C1 segment of cervical spinal cord (tissue), 14 donors: ENCODE measurements at regions not wholly inside any gene's neighbourhood (a gene's known extent, or its start where the extent isn't known, plus 50 kb on each side); places are given as distances from the start of the nearest gene placed in this dataset.

ENCODE experiments used
- DNase-seq, 14 donors: peaks; one replicate each; lab custom pipeline; 2025; lab: John Stamatoyannopoulos, UW

DNA sequence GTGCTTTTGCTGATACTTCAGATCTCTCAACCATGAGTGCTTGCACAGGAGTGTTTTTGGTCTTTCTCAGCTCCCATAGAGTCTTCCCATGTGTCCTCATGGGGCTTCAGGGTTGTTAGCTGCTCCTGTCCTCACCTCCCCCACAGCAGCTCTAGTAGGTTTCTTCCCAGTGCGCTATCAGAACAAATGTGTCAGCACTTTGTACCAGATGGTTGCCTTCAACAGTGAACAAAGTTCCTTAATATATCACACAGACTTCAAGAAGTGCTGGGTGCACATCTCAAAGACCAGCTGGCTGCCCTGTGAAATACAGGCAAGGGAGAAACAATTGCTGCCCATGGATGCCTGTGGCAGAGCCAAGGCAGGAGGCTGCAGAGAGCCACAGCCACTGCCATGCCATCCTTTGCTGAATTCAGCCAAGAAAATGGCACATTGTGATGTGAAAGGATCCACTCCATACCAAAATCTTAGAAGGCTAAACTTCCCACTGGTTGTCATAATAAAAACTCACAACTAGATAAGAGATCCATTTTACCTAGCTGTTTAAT is 471.3 kb downstream of the C6orf118 start:
- DNase-seq: no peak

GRCh38 chr6:164836486-164836885 is 472.9 kb downstream of the C6orf118 start:
- no peak for DNase-seq

DNA sequence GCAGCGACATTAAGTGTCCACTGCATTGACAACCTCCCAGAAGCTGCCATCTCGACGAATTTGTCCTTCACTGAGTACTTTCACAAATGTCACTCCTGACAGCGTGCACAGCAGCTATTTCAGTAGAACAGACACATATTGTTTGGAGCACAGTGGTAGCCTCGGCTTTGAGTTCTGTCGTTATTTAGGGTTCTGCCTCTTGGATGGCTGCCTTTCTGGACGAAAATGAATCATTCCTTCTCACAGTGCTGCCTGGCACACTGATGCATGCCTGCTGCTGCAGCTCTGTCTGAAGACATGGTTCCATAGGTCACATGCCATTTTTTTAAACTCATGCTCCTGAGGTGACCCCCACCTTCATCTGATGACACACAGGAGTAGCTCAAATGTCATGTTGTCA is 477.0 kb downstream of the C6orf118 start:
- peak in 9 of 14 donors; percentile 4 to 47 (median 17) for DNase-seq

DNA sequence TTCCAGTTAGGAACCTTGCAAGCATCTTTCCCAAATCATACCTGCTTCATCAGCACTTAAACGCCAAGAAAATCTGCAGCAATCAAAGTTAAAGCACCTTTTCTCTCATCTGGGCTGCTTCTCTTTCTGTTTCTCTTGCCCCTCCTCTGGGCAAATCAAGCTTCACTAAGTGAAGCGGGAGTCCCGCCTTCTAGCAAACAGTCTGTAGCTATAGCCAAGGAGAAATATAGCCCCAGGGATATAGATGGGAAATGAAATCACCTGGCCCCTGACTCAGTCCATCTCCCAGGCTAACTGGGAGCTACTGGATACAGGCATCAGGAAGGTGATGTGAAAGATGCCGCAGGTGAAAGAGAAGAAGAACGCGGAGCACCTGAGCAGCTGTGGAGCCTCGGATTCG is 481.9 kb downstream of the C6orf118 start:
- DNase-seq: no peak

- no peak for DNase-seq
Observed at GRCh38 chr6:164826831-164827468, 482.5 kb downstream of the C6orf118 start.

- DNase-seq: no peak
Observed at GRCh38 chr6:164825386-164825785, 484.0 kb downstream of the C6orf118 start.

DNA sequence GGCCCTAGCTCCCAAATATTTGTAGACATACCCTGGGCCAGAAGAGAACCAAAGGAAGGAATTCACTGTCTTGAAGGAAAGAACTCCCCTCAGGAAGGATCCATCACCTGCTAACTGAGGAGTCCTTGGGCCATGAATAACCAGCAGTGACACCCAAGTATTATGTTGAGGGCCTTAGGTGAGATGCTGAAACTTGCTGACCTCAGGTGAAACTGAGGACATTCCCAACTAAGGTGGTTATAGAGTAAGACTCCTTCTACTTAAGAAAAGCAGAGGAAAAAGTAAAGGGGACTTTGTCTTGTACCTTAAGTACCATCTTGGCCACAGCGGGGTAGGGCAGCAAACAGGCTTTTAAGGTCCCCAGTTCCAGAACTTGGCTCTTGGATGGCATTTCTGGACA is 491.7 kb downstream of the C6orf118 start:
- no peak for DNase-seq

DNA sequence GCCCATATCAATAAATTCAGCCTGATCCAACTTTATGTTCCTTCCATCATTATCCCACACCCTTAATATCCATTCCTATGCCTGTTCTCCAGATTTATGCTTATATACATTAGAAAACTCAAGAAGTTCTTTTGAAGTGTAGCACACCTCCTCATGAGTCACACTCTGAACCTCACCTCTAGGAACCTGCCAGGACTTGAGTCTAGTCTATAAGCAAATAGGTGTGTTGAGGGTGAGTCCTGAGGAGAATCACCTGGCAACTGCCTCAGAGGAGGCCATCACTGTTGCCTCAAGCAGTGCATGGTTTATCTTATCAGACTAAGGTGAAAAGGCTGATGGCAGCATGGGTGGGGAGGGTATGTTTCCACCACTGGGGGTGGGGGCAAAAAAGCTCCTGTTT is 496.7 kb downstream of the C6orf118 start:
- DNase-seq: no peak

DNA sequence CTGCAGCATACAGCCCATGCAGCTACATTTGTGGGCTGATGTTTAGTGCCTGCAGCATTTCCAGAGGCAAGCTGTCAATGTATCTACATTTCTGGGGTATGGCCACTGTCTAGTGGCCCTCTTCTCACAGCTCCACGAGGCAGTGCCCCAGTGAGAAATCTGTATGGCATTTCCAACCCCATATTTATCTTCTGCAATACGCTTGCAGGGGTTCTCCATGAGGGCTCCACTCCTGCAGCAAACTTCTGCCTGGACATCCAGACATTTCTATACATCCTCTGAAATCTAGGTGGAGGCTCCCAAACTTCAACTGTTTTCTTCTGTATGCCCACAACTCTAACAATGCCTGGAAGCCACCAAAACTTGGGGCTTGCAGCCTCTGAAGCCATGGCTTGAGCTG is 502.3 kb downstream of the C6orf118 start:
- no peak for DNase-seq

DNA sequence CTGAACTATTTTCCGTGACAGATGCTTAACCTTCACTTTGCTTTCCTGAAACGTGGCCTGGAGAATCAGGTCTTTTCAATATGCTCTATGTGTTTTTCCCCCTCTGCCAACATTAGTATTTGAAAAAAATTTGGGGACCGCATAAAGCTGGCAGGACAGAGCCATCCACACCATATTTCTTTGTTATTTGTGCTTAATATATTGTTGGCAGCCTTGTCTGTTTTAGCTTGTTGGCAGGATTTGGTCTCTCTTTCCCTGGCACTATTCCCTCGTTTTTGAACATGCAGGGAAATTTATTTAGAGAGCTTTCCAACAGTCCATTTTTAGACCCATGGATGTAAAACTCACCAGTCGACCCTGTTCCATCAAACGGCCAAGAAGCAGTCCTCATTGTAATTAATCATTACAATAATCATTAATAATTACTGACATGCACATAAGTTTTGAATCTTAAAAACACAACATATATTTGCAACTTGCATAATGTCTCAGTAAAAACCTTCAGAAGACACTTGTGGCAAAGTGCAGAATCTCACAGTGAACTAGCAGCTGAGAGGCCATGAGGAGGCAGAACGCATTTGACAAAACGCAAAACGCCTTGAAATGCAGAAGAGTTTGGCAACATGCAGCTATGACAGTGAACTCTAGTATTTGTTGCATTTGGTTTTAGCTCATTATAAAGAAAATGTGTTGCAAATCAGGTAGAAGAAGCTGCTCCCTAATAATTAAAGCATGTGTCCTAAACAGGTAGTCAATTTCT is 514.2 kb downstream of the C6orf118 start:
- DNase-seq: peak in 1 of 14 donors; percentile 79

DNA sequence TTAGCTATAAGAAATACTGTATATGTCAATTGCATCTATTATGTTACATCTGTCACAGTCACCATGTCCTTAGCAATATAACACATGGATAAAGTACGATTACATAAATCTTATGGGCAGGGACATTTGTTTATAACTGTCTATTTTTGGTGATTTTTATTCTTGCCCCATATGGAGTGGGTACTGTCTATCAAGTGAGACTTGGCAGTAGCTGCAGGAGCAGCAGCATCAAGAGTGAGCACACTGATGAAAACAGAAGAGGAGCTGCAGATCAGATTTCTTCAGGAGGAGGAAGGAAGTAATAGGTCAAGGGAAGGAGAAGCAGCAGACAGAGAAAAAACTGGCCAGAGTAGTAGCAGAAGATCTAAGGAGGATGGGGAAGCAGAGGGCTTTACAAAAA is 516.7 kb downstream of the C6orf118 start:
- peak in 1 of 14 donors; percentile 26 for DNase-seq

DNA sequence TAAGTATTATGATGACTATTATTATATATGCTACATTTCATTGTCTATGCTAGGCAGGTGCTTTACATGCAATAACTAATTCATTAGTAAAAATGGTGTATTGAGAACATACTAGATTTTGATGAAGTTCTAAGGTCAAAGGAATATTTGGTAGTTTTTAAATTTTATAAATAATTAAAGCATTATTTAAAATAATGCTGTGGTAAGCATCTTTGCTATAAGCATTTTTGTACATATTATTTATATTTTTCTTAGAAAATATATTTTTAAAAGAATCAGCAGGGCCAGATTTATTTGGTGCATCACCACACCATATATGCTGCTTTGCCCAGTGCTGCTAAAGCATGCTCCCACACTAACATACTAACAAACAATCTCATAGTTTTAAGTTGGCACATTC is 517.9 kb downstream of the C6orf118 start:
- DNase-seq: no peak

DNA sequence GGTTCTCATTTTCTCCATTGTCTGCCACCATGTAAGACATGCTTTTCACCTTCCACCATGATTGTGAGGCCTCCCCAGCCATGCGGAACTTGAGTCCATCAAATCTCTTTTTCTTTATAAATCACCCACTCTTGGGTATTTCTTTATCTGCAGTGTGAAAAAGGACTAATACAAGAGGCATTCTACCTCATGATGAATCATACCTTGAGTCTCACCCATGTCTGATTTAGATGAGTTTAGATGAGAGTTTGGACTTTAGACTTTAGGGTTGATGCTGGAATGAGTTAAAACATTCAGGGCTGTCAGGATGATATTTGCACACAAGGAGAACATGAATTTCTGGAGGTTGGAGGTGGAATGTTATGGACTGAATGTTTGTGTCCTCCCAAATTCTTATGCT is 545.6 kb downstream of the C6orf118 start:
- DNase-seq: no peak

- no peak for DNase-seq
Observed at GRCh38 chr6:164757451-164757850, 552.0 kb downstream of the C6orf118 start.

DNA sequence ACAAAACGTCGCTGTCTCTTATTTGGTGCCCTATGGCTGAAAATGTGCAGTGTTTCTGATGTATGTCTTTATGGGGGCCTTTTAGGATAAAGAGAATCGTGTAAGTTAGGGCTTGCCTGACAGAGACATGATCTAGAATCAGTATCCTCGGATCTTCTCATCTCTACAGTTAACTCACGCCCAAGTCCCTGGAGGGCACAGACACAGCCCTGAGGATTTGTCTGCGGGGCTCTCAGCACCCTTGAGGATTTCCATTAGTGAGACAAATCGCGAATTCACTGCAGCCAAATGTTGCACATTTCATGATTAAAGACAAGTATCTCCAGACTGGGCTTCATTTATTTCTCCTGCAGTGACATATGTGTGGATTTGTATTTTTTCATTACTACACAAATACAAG is 552.7 kb downstream of the C6orf118 start:
- DNase-seq: no peak

GRCh38 chr6:164756142-164756541 is 553.3 kb downstream of the C6orf118 start:
- no peak for DNase-seq

DNA sequence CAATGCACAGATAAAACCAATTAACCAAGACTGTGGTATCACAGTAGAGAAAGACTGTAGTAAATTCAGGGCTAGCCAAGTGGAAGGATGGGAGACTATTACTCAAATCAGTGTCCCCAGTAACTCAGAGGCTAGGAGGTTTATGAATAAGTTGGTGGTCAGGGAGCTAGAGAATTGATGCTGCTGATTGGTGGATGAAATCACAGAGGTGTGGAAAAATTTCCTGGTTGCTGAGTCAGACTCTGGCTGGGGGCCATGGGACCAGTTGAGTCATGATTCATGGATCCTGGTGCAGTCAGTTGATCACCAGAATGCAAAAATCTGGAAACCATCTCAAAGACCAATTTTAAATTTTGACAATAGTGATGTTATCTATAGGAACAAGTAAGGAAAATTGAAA is 555.9 kb downstream of the C6orf118 start:
- no peak for DNase-seq

- DNase-seq: no peak
Observed at GRCh38 chr6:164751395-164751794, 558.0 kb downstream of the C6orf118 start.

GRCh38 chr6:164750128-164750527 is 559.3 kb downstream of the C6orf118 start:
- DNase-seq: no peak

DNA sequence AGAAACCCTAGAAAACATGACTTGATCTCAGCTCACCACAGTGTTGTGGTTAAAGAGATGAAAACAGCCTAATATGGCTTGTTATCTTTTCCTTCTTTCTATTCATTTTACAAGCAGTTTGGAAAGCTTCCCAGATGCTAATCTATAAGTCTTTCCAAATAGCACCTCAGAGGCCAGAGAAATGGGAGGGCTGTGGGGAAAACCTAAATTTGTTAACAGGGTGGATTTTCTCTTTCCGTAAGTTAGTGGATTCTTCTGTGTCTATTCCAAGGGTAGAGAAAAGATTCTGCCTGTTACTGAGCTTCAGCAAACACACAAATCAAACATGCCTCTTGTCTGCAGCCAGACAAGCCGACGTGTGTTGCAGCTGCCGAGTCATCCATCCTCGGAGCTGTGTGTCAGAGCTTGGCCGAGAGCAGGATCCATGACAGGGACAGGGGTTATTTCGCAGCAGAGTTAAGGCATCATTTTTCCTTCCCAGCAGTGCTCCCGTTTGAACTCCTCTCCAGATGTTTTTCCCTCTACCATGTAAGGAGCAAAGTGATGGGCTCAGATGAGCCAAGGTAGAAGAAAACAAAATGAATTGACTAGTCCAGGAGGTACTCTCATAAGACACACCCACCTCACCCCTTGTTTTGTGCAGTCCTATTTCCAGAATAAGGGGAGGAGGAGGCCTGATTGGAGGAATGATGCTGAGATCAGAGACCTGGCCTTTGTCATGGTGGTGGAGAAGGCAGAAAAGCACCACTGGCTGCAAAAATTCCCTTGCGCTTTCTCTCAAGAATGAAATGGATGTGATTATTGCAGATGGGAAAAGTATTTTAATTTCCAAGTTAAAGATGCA is 560.0 kb downstream of the C6orf118 start:
- peak in 2 of 14 donors; percentile 36 to 60 for DNase-seq

- DNase-seq: no peak
Observed at GRCh38 chr6:164744301-164744700, 565.1 kb downstream of the C6orf118 start.

- DNase-seq: no peak
Observed at GRCh38 chr6:164741938-164742451, 567.4 kb downstream of the C6orf118 start.
